Neural cell (in vitro differentiated cells): ENCODE measurements at regions not wholly inside any gene's neighbourhood (a gene's known extent, or its start where the extent isn't known, plus 50 kb on each side); places are given as distances from the start of the nearest gene placed in this dataset.

ENCODE experiments used
- H2AFZ ChIP-seq: fragments of 200-600, 300-800 bp; sonication (generic), shearing (Covaris generic); 2 replicates; pipeline ENCODE4 v1.6.0; 2014; ENCODE audit warnings: low read depth, mild to moderate bottlenecking, antibody characterized with exemption, low read length, moderate library complexity
- H3F3A ChIP-seq: fragments of 200-600 bp; shearing (Covaris generic); 2 replicates; pipeline ENCODE4 v1.6.1; 2016; ENCODE audit warnings: mild to moderate bottlenecking, moderate library complexity, mixed read lengths, antibody characterized with exemption, low read length; ENCODE audit not compliant: insufficient read depth, poor library complexity, severe bottlenecking
- H3K27ac ChIP-seq: fragments of 200-600, 300-800 bp; sonication (generic), shearing (Covaris generic); 2 replicates; pipeline ENCODE4 v1.5.1; 2014; ENCODE audit warnings: mild to moderate bottlenecking, low read length, moderate library complexity
- H3K27me3 ChIP-seq: fragments of 300-800, 200-600 bp; sonication (generic), shearing (Covaris generic); 2 replicates; pipeline ENCODE4 v1.6.0; 2014; ENCODE audit warnings: mild to moderate bottlenecking, low read depth, low read length, moderate library complexity; ENCODE audit not compliant: insufficient read depth
- H3K36me3 ChIP-seq: fragments of 300-800, 200-600 bp; sonication (generic), shearing (Covaris generic); 2 replicates; pipeline ENCODE4 v1.5.1; 2014; ENCODE audit warnings: mild to moderate bottlenecking, antibody characterized with exemption, low read length, moderate library complexity; ENCODE audit not compliant: insufficient read depth
- H3K4me2 ChIP-seq: fragments of 300-800, 200-600 bp; sonication (generic), shearing (Covaris generic); 2 replicates; pipeline ENCODE4 v1.6.0; 2014; ENCODE audit warnings: mild to moderate bottlenecking, low read length
- H3K4me3 ChIP-seq: fragments of 300-800, 200-600 bp; sonication (generic), shearing (Covaris generic); 2 replicates; pipeline ENCODE4 v1.5.1; 2014; ENCODE audit warnings: mild to moderate bottlenecking, low read length, moderate library complexity
- H3K79me2 ChIP-seq: fragments of 200-600 bp; shearing (Covaris generic); replicated peaks from 2 replicates; pipeline ENCODE4 v1.6.0; 2014; ENCODE audit warnings: mild to moderate bottlenecking, low read length, moderate library complexity; ENCODE audit not compliant: insufficient read depth
- H3K9ac ChIP-seq: fragments of 300-800, 200-600 bp; sonication (generic), shearing (Covaris generic); 2 replicates; pipeline ENCODE4 v1.6.1; 2016; ENCODE audit warnings: mild to moderate bottlenecking, low read length, mixed read lengths
- H3K9me2 ChIP-seq: fragments of 200-600 bp; shearing (Covaris generic); 2 replicates; pipeline ENCODE4 v1.6.1; 2016; ENCODE audit warnings: mild to moderate bottlenecking, low read length, mixed read lengths; ENCODE audit not compliant: insufficient read depth
- H3K9me3 ChIP-seq: fragments of 200-600, 300-800 bp; sonication (generic), shearing (Covaris generic); 2 replicates; pipeline ENCODE4 v1.6.1; 2016; ENCODE audit warnings: mild to moderate bottlenecking, mixed run types, low read length, moderate library complexity, mixed read lengths
- H4K20me1 ChIP-seq: fragments of 200-600 bp; shearing (Covaris generic); 2 replicates; pipeline ENCODE4 v1.6.1; 2016; ENCODE audit warnings: mild to moderate bottlenecking, mixed run types; ENCODE audit not compliant: insufficient read depth
- EP300 ChIP-seq: fragments of 450-650 bp; conservative IDR thresholded peaks from 2 replicates; pipeline ENCODE4 v1.6.1; 2014; ENCODE audit warnings: antibody characterized with exemption, mild to moderate bottlenecking, moderate library complexity; ENCODE audit not compliant: poor library complexity, severe bottlenecking
- EZH2 ChIP-seq: fragments of 200-600, 300-800 bp; shearing (Covaris generic), sonication (generic); IDR thresholded peaks from 2 replicates; pipeline ENCODE4 v1.6.1; 2014; ENCODE audit warnings: antibody characterized with exemption, low read length, borderline replicate concordance, mild to moderate bottlenecking; ENCODE audit not compliant: insufficient read depth, poor library complexity, severe bottlenecking
- MXI1 ChIP-seq: fragments of 450-650 bp; conservative IDR thresholded peaks from 2 replicates; pipeline ENCODE4 v1.6.1; 2014; ENCODE audit warnings: antibody characterized with exemption, mild to moderate bottlenecking; ENCODE audit not compliant: poor library complexity, severe bottlenecking
- POLR2AphosphoS5 ChIP-seq: IDR thresholded peaks from 2 replicates; pipeline ENCODE4 v1.6.1; 2012
- RAD21 ChIP-seq: fragments of 450-650 bp; conservative IDR thresholded peaks from 2 replicates; pipeline ENCODE4 v1.6.1; 2014; ENCODE audit warnings: antibody characterized with exemption, mild to moderate bottlenecking, moderate library complexity
- SMC3 ChIP-seq: fragments of 450-650 bp; conservative IDR thresholded peaks from 2 replicates; pipeline ENCODE4 v1.6.1; 2014; ENCODE audit warnings: antibody characterized with exemption, mild to moderate bottlenecking, moderate library complexity; ENCODE audit not compliant: poor library complexity
- TAF1 ChIP-seq: IDR thresholded peaks from 2 replicates; pipeline ENCODE4 v1.6.1; 2012; ENCODE audit warnings: low read depth
- TF ChIP-seq, protein P1 (sequence below): fragments of 450-650 bp; IDR thresholded peaks from 2 replicates; pipeline ENCODE4 v1.5.1; 2014; ENCODE audit warnings: antibody characterized with exemption, mild to moderate bottlenecking, moderate library complexity; ENCODE audit not compliant: poor library complexity, severe bottlenecking
- TF ChIP-seq, protein P2 (sequence below): IDR thresholded peaks from 2 replicates; pipeline ENCODE4 v1.6.1; 2012; ENCODE audit warnings: borderline replicate concordance

DNA sequence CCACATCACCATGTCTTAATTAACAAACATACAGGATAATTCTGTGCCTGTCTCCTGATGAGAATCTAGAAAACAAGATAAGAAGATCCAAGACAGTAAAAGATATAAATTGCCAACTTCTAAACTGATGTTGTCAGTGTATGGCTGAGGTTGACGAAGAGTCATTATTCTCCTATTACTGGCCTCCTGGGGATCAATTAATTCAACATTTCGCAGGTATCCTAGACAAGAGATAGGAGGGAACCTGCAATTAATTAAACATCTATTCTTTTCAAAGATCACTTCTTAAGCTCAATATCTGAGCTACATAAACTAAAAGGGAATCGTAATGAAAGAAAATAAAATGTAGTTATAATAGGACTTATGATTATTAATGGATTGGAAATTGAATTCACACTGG is 232.0 kb upstream of the GRIA1 start:
- no peaks in the 10 kb centered on the region for H3K36me3 ChIP-seq
- TF ChIP-seq SMC3 (no peak), EZH2 (no peak), RAD21 (no peak), EP300 (no peak), MXI1 (no peak), POLR2AphosphoS5 (no peak), TAF1 (no peak)
- TF ChIP-seq, protein P1, sequence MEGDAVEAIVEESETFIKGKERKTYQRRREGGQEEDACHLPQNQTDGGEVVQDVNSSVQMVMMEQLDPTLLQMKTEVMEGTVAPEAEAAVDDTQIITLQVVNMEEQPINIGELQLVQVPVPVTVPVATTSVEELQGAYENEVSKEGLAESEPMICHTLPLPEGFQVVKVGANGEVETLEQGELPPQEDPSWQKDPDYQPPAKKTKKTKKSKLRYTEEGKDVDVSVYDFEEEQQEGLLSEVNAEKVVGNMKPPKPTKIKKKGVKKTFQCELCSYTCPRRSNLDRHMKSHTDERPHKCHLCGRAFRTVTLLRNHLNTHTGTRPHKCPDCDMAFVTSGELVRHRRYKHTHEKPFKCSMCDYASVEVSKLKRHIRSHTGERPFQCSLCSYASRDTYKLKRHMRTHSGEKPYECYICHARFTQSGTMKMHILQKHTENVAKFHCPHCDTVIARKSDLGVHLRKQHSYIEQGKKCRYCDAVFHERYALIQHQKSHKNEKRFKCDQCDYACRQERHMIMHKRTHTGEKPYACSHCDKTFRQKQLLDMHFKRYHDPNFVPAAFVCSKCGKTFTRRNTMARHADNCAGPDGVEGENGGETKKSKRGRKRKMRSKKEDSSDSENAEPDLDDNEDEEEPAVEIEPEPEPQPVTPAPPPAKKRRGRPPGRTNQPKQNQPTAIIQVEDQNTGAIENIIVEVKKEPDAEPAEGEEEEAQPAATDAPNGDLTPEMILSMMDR: no peak
- TF ChIP-seq, protein P2, sequence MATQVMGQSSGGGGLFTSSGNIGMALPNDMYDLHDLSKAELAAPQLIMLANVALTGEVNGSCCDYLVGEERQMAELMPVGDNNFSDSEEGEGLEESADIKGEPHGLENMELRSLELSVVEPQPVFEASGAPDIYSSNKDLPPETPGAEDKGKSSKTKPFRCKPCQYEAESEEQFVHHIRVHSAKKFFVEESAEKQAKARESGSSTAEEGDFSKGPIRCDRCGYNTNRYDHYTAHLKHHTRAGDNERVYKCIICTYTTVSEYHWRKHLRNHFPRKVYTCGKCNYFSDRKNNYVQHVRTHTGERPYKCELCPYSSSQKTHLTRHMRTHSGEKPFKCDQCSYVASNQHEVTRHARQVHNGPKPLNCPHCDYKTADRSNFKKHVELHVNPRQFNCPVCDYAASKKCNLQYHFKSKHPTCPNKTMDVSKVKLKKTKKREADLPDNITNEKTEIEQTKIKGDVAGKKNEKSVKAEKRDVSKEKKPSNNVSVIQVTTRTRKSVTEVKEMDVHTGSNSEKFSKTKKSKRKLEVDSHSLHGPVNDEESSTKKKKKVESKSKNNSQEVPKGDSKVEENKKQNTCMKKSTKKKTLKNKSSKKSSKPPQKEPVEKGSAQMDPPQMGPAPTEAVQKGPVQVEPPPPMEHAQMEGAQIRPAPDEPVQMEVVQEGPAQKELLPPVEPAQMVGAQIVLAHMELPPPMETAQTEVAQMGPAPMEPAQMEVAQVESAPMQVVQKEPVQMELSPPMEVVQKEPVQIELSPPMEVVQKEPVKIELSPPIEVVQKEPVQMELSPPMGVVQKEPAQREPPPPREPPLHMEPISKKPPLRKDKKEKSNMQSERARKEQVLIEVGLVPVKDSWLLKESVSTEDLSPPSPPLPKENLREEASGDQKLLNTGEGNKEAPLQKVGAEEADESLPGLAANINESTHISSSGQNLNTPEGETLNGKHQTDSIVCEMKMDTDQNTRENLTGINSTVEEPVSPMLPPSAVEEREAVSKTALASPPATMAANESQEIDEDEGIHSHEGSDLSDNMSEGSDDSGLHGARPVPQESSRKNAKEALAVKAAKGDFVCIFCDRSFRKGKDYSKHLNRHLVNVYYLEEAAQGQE: no peak
- H3K9me2 ChIP-seq: no peaks in the 10 kb centered on the region
- H3K9me3 ChIP-seq: no peaks in the 10 kb centered on the region
- no peaks in the 10 kb centered on the region for H3K79me2 ChIP-seq
- no peak overlapping the region for H3K9ac ChIP-seq
- H3K4me3 ChIP-seq: no peak overlapping the region
- H3F3A ChIP-seq: no peaks in the 10 kb centered on the region
- H3K27ac ChIP-seq: no peak overlapping the region
- no peaks in the 10 kb centered on the region for H3K27me3 ChIP-seq
- H3K4me2 ChIP-seq: no peak overlapping the region
- no peaks in the 10 kb centered on the region for H4K20me1 ChIP-seq
- no peak overlapping the region for H2AFZ ChIP-seq

DNA sequence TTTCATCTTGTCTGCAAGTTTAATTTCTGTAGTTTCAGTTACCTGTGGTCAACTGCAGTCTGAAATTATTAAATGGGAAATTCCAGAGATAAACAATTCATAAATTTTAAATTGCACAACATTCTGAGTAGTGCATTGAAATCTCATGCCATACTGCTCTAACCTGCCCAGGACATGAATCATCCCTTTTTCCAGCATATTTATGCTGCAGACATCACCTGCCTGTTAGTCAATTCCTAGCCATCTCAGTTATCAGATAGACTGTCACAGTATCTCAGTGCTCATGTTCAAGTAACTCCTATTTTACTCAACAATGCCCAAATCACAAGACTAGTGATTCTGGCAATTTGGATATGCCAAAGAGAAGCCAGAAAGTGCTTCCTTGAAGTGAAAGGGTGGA is 223.0 kb upstream of the GRIA1 start:
- H3K36me3 ChIP-seq: no peaks in the 10 kb centered on the region
- no peak overlapping the region for H3K4me3 ChIP-seq
- H3F3A ChIP-seq: no peaks in the 10 kb centered on the region
- no peak overlapping the region for H2AFZ ChIP-seq
- H3K4me2 ChIP-seq: no peak overlapping the region
- no peaks in the 10 kb centered on the region for H3K79me2 ChIP-seq
- TF ChIP-seq POLR2AphosphoS5: no peak
- no peak overlapping the region for H3K9ac ChIP-seq
- no peaks in the 10 kb centered on the region for H4K20me1 ChIP-seq
- no peaks in the 10 kb centered on the region for H3K9me2 ChIP-seq
- no peaks in the 10 kb centered on the region for H3K9me3 ChIP-seq
- no peak overlapping the region for H3K27ac ChIP-seq
- no peaks in the 10 kb centered on the region for H3K27me3 ChIP-seq

DNA sequence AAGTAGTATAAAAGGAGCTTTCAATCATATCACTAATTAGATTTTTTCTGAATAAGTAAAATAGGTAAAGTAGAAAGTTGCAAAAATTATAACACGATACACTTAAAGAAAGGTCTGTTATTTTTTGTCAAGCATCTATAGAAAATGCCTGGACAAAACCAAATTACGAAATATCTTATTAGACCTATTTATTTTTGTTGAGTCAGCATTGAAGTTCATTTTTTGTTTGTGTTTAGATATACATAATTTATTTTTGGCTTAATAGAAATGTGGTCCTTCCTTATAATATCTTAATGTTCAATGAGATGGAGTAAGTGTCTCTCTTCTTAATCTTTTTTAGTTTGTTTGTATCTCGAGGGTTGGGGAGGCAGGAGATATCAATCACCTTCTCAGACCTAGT is 214.8 kb upstream of the GRIA1 start:
- no peaks in the 10 kb centered on the region for H3K9me3 ChIP-seq
- H3K36me3 ChIP-seq: no peaks in the 10 kb centered on the region
- TF ChIP-seq MXI1: no peak
- TF ChIP-seq, protein P2: no peak
- TF ChIP-seq POLR2AphosphoS5: no peak
- no peak overlapping the region for H3K4me3 ChIP-seq
- H4K20me1 ChIP-seq: no peaks in the 10 kb centered on the region
- no peak overlapping the region for H3K27ac ChIP-seq
- no peaks in the 10 kb centered on the region for H3K9me2 ChIP-seq
- H3K9ac ChIP-seq: no peak overlapping the region
- no peaks in the 10 kb centered on the region for H3K27me3 ChIP-seq
- no peaks in the 10 kb centered on the region for H3F3A ChIP-seq
- H3K4me2 ChIP-seq: no peak overlapping the region
- no peak overlapping the region for H2AFZ ChIP-seq
- H3K79me2 ChIP-seq: no peaks in the 10 kb centered on the region
